Esophagus muscularis mucosa (tissue), 4 donors: ENCODE measurements at regions not wholly inside any gene's neighbourhood (a gene's known extent, or its start where the extent isn't known, plus 50 kb on each side); places are given as distances from the start of the nearest gene placed in this dataset.

Experiments
- DNase-seq: peaks from one replicate; pipeline ENCODE4 v3.0.0-alpha.2; 2017; ENCODE audit errors: extremely low spot score
- H3K27ac ChIP-seq, 4 donors: fragments of 200-600 bp; sonication (generic); replicated peaks in 1 of 4; 1 replicate in 3 of 4; 2 replicates in 1 of 4; pipeline ENCODE4 v1.5.1; 2016 to 2019; ENCODE audit warnings: mild to moderate bottlenecking in 1 of 4
- H3K27me3 ChIP-seq, 4 donors: fragments of 200-600 bp; sonication (generic); one replicate each; pipeline versions ENCODE4 v1.5.1 to v1.6.0; 2016 to 2019
- H3K36me3 ChIP-seq, 4 donors: fragments of 200-600 bp; sonication (generic); one replicate each; pipeline ENCODE4 v1.5.1; 2016 to 2019
- H3K4me1 ChIP-seq, 4 donors: fragments of 200-600 bp; sonication (generic); one replicate each; pipeline ENCODE4 v1.5.1; 2016 to 2019
- H3K4me3 ChIP-seq, 4 donors: fragments of 200-600 bp; sonication (generic); 1 replicate in 2 of 4; 2 replicates in 2 of 4; pipeline ENCODE4 v1.5.1; 2016 to 2019; ENCODE audit warnings: mild to moderate bottlenecking in 4 of 4, moderate library complexity in 1 of 4
- H3K9me3 ChIP-seq, 4 donors: fragments of 200-600 bp; sonication (generic); 1 replicate in 3 of 4; 2 replicates in 1 of 4; pipeline ENCODE4 v1.5.1; 2016 to 2019
- EP300 ChIP-seq: sonication (generic); formaldehyde crosslinking; IDR thresholded peaks from one replicate; pipeline ENCODE4 v1.6.1; 2017; ENCODE audit warnings: antibody characterized with exemption
- POLR2A ChIP-seq: fragments of 450-650 bp; IDR thresholded peaks from one replicate; pipeline ENCODE4 v1.6.1; 2017; ENCODE audit warnings: antibody characterized with exemption, moderate library complexity, mild to moderate bottlenecking, low read depth
- POLR2AphosphoS5 ChIP-seq, 2 donors: sonication (generic); formaldehyde crosslinking; IDR thresholded peaks; one replicate each; pipeline ENCODE4 v1.6.1; 2017; ENCODE audit warnings: antibody characterized with exemption in 2 of 2
- WGBS: methylation state at CpG from one replicate; pipeline ENCODE4 v1.1.5; 2018; 5-methylcytosine and 5-hydroxymethylcytosine counted together
- intact Hi-C: fragments of 100-400 bp; cut with DNase I; formaldehyde crosslinking; loops from one replicate; pipeline ENCODE4 v1.15.1; 2023
- TF ChIP-seq, protein P1 (sequence below), 3 experiments: fragments of 200-600 bp in 2 of 3; fragments of 450-650 bp in 1 of 3; sonication (generic) in 2 of 3; IDR thresholded peaks; one replicate each; pipeline ENCODE4 v1.5.1; 2017 to 2019; ENCODE audit warnings: antibody characterized with exemption in 3 of 3, mild to moderate bottlenecking in 2 of 3, moderate library complexity in 1 of 3

DNA sequence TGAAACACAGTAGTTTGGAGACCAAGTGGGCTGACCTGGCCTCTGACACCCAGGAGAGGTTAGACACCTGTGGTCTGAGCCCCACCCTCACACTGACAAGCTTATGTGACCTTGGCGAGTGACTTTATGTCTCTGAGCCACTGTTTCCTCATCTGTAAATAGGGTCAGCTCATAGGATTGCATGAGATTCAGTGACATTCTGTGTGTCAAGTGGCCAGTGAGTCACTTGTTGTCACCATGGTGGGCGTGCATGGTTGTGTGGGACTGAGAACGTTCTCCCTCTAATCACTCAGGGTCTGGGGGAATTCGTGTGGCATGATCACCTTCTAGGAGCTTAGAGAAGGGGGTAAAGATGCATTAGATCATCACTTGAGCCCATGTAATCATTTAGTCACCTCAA lies 146.4 kb downstream of the PHETA1 start:
- Histone ChIP-seq H3K4me1 (no peaks in the 10 kb centered on the region), H3K27me3 (peaks cover 0 to 43% (median 0%) of the 10 kb centered on the region in 4 donors), H3K27ac (no peak overlapping the region), H3K9me3 (no peaks in the 10 kb centered on the region), H3K36me3 (no peaks in the 10 kb centered on the region), H3K4me3 (no peak overlapping the region)
- intact Hi-C loops, result no loop called here
- no peak for TF ChIP-seq POLR2AphosphoS5 (IDR thresholded peaks at IDR 0.05)
- TF ChIP-seq EP300, result no peak
- TF ChIP-seq POLR2A, result no peak
- TF ChIP-seq, protein P1, sequence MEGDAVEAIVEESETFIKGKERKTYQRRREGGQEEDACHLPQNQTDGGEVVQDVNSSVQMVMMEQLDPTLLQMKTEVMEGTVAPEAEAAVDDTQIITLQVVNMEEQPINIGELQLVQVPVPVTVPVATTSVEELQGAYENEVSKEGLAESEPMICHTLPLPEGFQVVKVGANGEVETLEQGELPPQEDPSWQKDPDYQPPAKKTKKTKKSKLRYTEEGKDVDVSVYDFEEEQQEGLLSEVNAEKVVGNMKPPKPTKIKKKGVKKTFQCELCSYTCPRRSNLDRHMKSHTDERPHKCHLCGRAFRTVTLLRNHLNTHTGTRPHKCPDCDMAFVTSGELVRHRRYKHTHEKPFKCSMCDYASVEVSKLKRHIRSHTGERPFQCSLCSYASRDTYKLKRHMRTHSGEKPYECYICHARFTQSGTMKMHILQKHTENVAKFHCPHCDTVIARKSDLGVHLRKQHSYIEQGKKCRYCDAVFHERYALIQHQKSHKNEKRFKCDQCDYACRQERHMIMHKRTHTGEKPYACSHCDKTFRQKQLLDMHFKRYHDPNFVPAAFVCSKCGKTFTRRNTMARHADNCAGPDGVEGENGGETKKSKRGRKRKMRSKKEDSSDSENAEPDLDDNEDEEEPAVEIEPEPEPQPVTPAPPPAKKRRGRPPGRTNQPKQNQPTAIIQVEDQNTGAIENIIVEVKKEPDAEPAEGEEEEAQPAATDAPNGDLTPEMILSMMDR (IDR thresholded peaks at IDR 0.05), result no peak
- no peak for DNase-seq
- 72% methylated on average over 2 of the region's 4 CpGs for WGBS

DNA sequence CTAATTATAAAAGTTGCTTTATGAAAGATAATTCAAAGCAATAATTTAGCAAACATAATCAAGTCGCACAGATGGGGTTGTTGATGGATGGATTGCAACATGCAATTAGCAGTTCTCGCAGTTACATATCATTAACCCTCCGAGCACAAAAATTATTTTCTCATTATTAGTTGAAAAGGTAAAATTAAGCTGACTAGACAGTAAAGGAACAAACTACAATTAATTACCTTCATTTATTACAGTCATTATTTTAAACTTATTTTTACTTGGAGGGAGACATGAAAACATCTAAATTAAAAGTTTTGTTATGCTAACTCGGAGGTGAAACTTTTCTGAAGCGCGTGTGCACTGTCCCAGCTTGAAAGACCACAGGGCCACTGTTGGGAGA lies 146.9 kb downstream of the PHETA1 start:
- H3K4me1 ChIP-seq, result no peaks in the 10 kb centered on the region
- DNase-seq, result no peak
- H3K27me3 ChIP-seq, result peaks cover 0 to 43% (median 0%) of the 10 kb centered on the region in 4 donors
- H3K9me3 ChIP-seq, result no peaks in the 10 kb centered on the region
- H3K36me3 ChIP-seq, result no peaks in the 10 kb centered on the region
- no peak overlapping the region for H3K4me3 ChIP-seq
- 82% methylated on average over 6 of the region's 6 CpGs for WGBS
- no peak for TF ChIP-seq POLR2A
- TF ChIP-seq, protein P1 (IDR thresholded peaks at IDR 0.05), result no peak
- TF ChIP-seq POLR2AphosphoS5 (IDR thresholded peaks at IDR 0.05), result no peak
- TF ChIP-seq EP300, result no peak
- H3K27ac ChIP-seq, result no peak overlapping the region
- intact Hi-C loops, result no loop called here

DNA sequence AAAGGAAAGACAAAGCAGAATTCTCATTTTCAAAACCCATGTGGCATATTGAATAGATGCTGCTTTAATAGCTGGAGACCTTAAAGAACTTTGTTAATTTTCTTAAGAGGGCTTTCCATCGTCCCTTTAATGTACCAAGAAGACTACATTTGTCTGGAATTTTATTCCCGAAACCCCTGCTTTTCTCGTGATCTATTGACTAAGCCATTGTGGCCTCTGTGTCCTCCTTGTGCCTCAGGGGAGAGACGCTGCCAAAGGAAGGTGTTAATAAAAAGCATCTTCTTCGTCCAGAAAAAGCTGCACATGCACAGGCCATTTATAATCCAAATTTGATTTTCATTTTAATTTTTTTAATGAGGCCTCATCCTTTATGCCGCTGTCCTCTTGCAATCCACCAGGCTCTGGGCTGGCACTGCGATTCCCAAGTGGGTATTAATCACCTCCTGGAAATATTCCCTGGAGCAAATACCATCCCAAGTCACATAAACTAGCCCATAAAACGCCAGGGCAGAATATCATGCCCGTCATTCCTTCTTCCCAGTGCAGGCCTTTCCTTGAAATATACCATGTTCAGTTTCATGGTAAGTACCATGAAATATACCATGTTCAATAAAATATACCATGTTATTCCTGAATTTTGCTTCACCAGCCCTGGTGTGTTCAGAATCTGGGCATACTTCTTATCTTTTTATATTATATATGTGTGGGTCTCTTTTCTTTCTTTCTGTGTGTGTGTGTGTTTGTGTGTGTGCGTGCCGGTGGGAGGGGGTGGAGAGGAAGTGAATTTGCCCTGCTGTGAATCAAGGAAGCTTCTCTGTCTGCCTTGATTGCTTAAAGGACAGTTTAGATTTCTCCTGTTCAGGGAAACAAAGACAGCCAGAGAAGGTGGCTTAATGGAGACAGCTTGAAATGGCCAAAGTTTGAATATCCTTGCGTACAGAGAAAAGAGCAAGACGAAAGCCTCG lies 147.6 kb downstream of the PHETA1 start:
- intact Hi-C loops, result no loop called here
- Histone ChIP-seq H3K9me3 (no peaks in the 10 kb centered on the region), H3K4me1 (no peaks in the 10 kb centered on the region), H3K4me3 (no peak overlapping the region), H3K36me3 (no peaks in the 10 kb centered on the region), H3K27me3 (peaks cover 0 to 42% (median 0%) of the 10 kb centered on the region in 4 donors), H3K27ac (no peak overlapping the region)
- WGBS, result 70% methylated on average over 14 of the region's 14 CpGs
- TF ChIP-seq, protein P1 (IDR thresholded peaks at IDR 0.05), result no peak
- no peak for TF ChIP-seq EP300
- TF ChIP-seq POLR2AphosphoS5 (IDR thresholded peaks at IDR 0.05), result no peak
- no peak for TF ChIP-seq POLR2A
- DNase-seq, result no peak

DNA sequence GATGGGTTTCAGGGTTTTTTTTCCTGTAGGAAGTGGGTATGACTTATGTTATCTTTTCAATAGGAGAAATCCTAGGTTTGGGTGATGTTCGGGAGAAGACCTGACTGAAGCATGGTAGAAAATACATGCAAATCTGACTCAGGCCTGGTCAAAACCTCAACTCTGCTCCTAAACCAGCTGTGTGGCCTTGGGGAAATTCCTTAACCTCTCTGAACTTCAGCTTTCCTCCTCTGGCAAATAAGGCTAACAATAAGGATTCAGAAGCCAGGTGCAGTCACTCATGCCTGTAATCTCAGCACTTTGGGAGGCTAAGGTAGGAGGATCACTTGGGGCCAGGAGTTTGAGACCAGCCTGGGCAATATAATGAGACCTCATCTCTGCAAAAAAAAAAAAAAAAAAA lies 148.5 kb downstream of the PHETA1 start:
- intact Hi-C loops, result no loop called here
- no peak overlapping the region for H3K4me3 ChIP-seq
- no peak overlapping the region for H3K27ac ChIP-seq
- no peak for DNase-seq
- 88% methylated on average over 1 of the region's 1 CpG for WGBS
- no peak for TF ChIP-seq POLR2A
- TF ChIP-seq POLR2AphosphoS5 (IDR thresholded peaks at IDR 0.05), result no peak
- TF ChIP-seq, protein P1 (IDR thresholded peaks at IDR 0.05), result no peak
- TF ChIP-seq EP300, result no peak
- no peaks in the 10 kb centered on the region for H3K4me1 ChIP-seq
- no peaks in the 10 kb centered on the region for H3K36me3 ChIP-seq
- peaks cover 0 to 34% (median 0%) of the 10 kb centered on the region in 4 donors for H3K27me3 ChIP-seq
- H3K9me3 ChIP-seq, result no peaks in the 10 kb centered on the region
